Astrocyte (in vitro differentiated cells and primary cell): ENCODE measurements at regions not wholly inside any gene's neighbourhood (a gene's known extent, or its start where the extent isn't known, plus 50 kb on each side); places are given as distances from the start of the nearest gene placed in this dataset.

ENCODE experiments used
- DNase-seq: peaks from one replicate; pipeline ENCODE4 v3.0.0-alpha.2; 2010; ENCODE audit warnings: low read depth
- FAIRE-seq: peaks from 2 replicates; lab custom pipeline; 2011; peaks lifted over from hg19 to GRCh38; lab: Jason Lieb, UNC
- H2AFZ ChIP-seq: 2 replicates; pipeline ENCODE4 v1.6.0; 2012; ENCODE audit warnings: low read depth, low read length, inconsistent platforms
- H3K27ac ChIP-seq: 2 replicates; pipeline ENCODE4 v1.5.1; 2011; ENCODE audit warnings: low read depth, low read length, inconsistent platforms
- H3K27me3 ChIP-seq: 2 replicates; pipeline ENCODE4 v1.6.0; 2011; ENCODE audit warnings: low read length, inconsistent platforms; ENCODE audit not compliant: insufficient read depth
- H3K36me3 ChIP-seq: 2 replicates; pipeline ENCODE4 v1.5.1; 2011; ENCODE audit warnings: low read length, inconsistent platforms; ENCODE audit not compliant: insufficient read depth
- H3K4me1 ChIP-seq: 2 replicates; pipeline ENCODE4 v1.5.1; 2011; ENCODE audit warnings: low read length, inconsistent platforms; ENCODE audit not compliant: insufficient read depth
- H3K4me2 ChIP-seq: 2 replicates; pipeline ENCODE4 v1.6.0; 2012; ENCODE audit warnings: low read length, inconsistent platforms
- H3K4me3 ChIP-seq: 2 replicates; pipeline ENCODE4 v1.5.1; 2011; ENCODE audit warnings: low read depth, mild to moderate bottlenecking, low read length, inconsistent platforms; ENCODE audit not compliant: insufficient read depth
- H3K79me2 ChIP-seq: 2 replicates; pipeline ENCODE4 v1.6.0; 2012; ENCODE audit warnings: mild to moderate bottlenecking, low read length, inconsistent platforms; ENCODE audit not compliant: insufficient read depth
- H3K9ac ChIP-seq: 2 replicates; pipeline ENCODE4 v1.6.0; 2012; ENCODE audit warnings: mild to moderate bottlenecking, low read length, inconsistent platforms
- H3K9me3 ChIP-seq: 2 replicates; pipeline ENCODE4 v1.5.1; 2012; ENCODE audit warnings: low read depth, mild to moderate bottlenecking, low read length, inconsistent platforms; ENCODE audit not compliant: insufficient read depth
- H4K20me1 ChIP-seq: 2 replicates; pipeline ENCODE4 v1.6.0; 2012; ENCODE audit warnings: low read length, inconsistent platforms; ENCODE audit not compliant: insufficient read depth
- H3K27ac Mint-ChIP-seq: one replicate; pipeline ENCODE4 v1.8.0; 2021; ENCODE audit warnings: mild to moderate bottlenecking, mixed read lengths; ENCODE audit not compliant: unreplicated experiment
- H3K27me3 Mint-ChIP-seq: one replicate; pipeline ENCODE4 v1.8.0; 2021; ENCODE audit warnings: low read depth, mixed read lengths; ENCODE audit not compliant: unreplicated experiment
- H3K36me3 Mint-ChIP-seq: one replicate; pipeline ENCODE4 v1.8.0; 2021; ENCODE audit warnings: low read depth, mixed read lengths; ENCODE audit not compliant: unreplicated experiment
- H3K4me1 Mint-ChIP-seq: one replicate; pipeline ENCODE4 v1.8.0; 2021; ENCODE audit warnings: low read depth, mixed read lengths; ENCODE audit not compliant: unreplicated experiment
- H3K4me3 Mint-ChIP-seq: one replicate; pipeline ENCODE4 v1.8.0; 2021; ENCODE audit warnings: mild to moderate bottlenecking, moderate library complexity, mixed read lengths; ENCODE audit not compliant: unreplicated experiment
- H3K9me3 Mint-ChIP-seq: one replicate; pipeline ENCODE4 v1.8.0; 2021; ENCODE audit warnings: mild to moderate bottlenecking, mixed read lengths; ENCODE audit not compliant: unreplicated experiment
- EZH2 ChIP-seq: IDR thresholded peaks from 2 replicates; pipeline ENCODE4 v1.6.1; 2012; ENCODE audit warnings: mild to moderate bottlenecking, low read length, inconsistent platforms; ENCODE audit not compliant: insufficient read depth
- TF ChIP-seq, protein P1 (sequence below): IDR thresholded peaks from 2 replicates; pipeline ENCODE4 v1.5.1; 2011; ENCODE audit warnings: low read depth, mild to moderate bottlenecking, inconsistent platforms, low read length, moderate library complexity; ENCODE audit not compliant: insufficient read depth

DNA sequence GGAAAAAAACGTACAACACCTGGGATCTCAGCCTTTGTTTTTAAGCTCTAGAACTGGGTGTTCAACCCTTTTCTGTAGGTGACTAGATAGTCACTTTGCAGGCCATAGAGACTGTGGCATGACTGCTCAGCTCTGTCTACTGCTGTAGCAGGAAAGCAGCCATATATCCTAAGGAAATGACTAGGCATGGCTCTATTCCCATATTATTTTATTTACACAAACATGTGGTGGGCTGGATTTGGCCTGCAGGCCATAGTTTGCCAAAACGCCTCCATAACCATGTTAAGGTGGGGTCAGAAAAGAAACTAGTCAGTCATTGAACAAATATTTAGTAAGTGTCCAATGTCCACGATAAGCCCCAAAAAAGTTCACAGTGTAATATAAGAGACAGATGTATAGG is 452.5 kb downstream of the MCTP2 start:
- no peak overlapping the region for H3K4me3 ChIP-seq
- no peaks in the 10 kb centered on the region for H4K20me1 ChIP-seq
- no peak for FAIRE-seq
- no peak overlapping the region for H3K4me2 ChIP-seq
- no peaks in the 10 kb centered on the region for H3K27me3 ChIP-seq
- no peak overlapping the region for H2AFZ ChIP-seq
- TF ChIP-seq, protein P1, sequence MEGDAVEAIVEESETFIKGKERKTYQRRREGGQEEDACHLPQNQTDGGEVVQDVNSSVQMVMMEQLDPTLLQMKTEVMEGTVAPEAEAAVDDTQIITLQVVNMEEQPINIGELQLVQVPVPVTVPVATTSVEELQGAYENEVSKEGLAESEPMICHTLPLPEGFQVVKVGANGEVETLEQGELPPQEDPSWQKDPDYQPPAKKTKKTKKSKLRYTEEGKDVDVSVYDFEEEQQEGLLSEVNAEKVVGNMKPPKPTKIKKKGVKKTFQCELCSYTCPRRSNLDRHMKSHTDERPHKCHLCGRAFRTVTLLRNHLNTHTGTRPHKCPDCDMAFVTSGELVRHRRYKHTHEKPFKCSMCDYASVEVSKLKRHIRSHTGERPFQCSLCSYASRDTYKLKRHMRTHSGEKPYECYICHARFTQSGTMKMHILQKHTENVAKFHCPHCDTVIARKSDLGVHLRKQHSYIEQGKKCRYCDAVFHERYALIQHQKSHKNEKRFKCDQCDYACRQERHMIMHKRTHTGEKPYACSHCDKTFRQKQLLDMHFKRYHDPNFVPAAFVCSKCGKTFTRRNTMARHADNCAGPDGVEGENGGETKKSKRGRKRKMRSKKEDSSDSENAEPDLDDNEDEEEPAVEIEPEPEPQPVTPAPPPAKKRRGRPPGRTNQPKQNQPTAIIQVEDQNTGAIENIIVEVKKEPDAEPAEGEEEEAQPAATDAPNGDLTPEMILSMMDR, result no peak
- no peak for TF ChIP-seq EZH2
- peaks cover 1% of the 10 kb centered on the region for H3K9me3 Mint-ChIP-seq
- H3K27ac Mint-ChIP-seq, result no peak overlapping the region
- no peak overlapping the region for H3K9ac ChIP-seq
- no peak for DNase-seq
- H3K9me3 ChIP-seq, result no peaks in the 10 kb centered on the region
- no peaks in the 10 kb centered on the region for H3K79me2 ChIP-seq
- H3K4me3 Mint-ChIP-seq, result no peak overlapping the region
- no peaks in the 10 kb centered on the region for H3K4me1 ChIP-seq
- H3K27ac ChIP-seq, result no peak overlapping the region
- H3K36me3 Mint-ChIP-seq, result no peaks in the 10 kb centered on the region
- no peaks in the 10 kb centered on the region for H3K4me1 Mint-ChIP-seq
- H3K27me3 Mint-ChIP-seq, result no peaks in the 10 kb centered on the region
- H3K36me3 ChIP-seq, result no peaks in the 10 kb centered on the region

DNA sequence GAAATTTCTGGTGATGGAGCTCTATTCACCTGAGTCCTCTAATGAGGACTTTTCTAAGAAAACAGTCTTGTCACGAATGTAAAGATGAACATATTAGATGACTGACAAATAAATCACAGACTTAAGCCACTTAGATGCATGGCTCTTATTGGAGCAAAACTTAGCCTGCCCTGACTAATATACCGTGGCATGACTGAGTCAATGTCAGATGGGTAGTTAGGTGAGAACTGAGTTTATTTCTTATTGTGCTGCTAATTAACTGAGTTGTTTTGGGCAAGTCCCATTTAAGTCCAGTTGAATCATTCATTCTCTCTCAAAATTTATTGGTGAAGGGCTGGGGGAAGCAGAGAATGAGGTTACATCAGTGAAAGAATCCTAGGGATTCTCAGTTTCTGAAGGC is 459.8 kb downstream of the MCTP2 start:
- no peak for DNase-seq
- Histone ChIP-seq H3K36me3 (no peaks in the 10 kb centered on the region), H3K27ac (no peak overlapping the region), H3K79me2 (no peaks in the 10 kb centered on the region), H3K4me3 (no peak overlapping the region), H3K9ac (no peak overlapping the region), H2AFZ (no peak overlapping the region), H3K4me1 (no peaks in the 10 kb centered on the region), H3K27me3 (no peaks in the 10 kb centered on the region), H3K9me3 (no peaks in the 10 kb centered on the region), H3K4me2 (no peak overlapping the region), H4K20me1 (no peaks in the 10 kb centered on the region)
- no peak overlapping the region for H3K4me3 Mint-ChIP-seq
- no peak overlapping the region for H3K27ac Mint-ChIP-seq
- H3K36me3 Mint-ChIP-seq, result no peaks in the 10 kb centered on the region
- no peak for TF ChIP-seq EZH2
- TF ChIP-seq, protein P1, result no peak
- H3K27me3 Mint-ChIP-seq, result no peaks in the 10 kb centered on the region
- FAIRE-seq, result no peak
- peaks cover 1% of the 10 kb centered on the region for H3K9me3 Mint-ChIP-seq
- peaks cover 6% of the 10 kb centered on the region for H3K4me1 Mint-ChIP-seq

DNA sequence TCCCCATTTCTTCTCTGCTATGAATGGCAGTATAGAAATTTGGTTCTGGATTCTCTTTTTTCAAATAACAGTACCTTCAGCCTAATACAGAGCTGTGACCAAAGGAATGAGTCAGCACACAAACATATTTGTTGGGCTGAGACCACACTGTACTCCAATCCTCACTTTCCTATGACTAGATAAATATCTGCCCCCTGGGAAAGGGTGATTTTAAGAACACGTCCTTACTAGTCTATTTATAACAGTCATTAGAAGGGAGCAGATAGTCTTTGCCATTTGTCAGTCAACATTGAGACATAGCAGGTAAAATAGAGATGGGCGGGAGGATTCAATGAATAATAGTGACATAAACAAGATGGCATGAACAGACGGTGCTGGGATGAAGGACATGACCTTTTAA is 461.3 kb downstream of the MCTP2 start:
- TF ChIP-seq, protein P1, result no peak
- no peak for TF ChIP-seq EZH2
- H3K4me2 ChIP-seq, result no peak overlapping the region
- no peaks in the 10 kb centered on the region for H3K4me1 ChIP-seq
- Mint-ChIP-seq H3K4me3 (no peak overlapping the region), H3K27me3 (no peaks in the 10 kb centered on the region), H3K27ac (no peak overlapping the region), H3K36me3 (no peaks in the 10 kb centered on the region), H3K4me1 (peaks cover 6% of the 10 kb centered on the region), H3K9me3 (peaks cover 1% of the 10 kb centered on the region)
- H3K9me3 ChIP-seq, result no peaks in the 10 kb centered on the region
- H3K27ac ChIP-seq, result no peak overlapping the region
- H3K79me2 ChIP-seq, result no peaks in the 10 kb centered on the region
- DNase-seq (peak; percentile 12), FAIRE-seq (no peak)
- H2AFZ ChIP-seq, result no peak overlapping the region
- H3K36me3 ChIP-seq, result no peaks in the 10 kb centered on the region
- H3K9ac ChIP-seq, result no peak overlapping the region
- no peaks in the 10 kb centered on the region for H4K20me1 ChIP-seq
- H3K4me3 ChIP-seq, result no peak overlapping the region
- no peaks in the 10 kb centered on the region for H3K27me3 ChIP-seq
